ENCODE measurements at regions not wholly inside any gene's neighbourhood (a gene's known extent, or its start where the extent isn't known, plus 50 kb on each side); places are given as distances from the start of the nearest gene placed in this dataset.

GRCh38 chr4:187516224-187516623 is 479.3 kb upstream of the ZFP42 start:
- TF ChIP-seq POLR2AphosphoS5 (IDR thresholded peaks at IDR 0.05; ENCODE audit: low read depth, low read length) (no peak), FOXP2 (optimal IDR thresholded peaks at IDR 0.05; ENCODE audit: borderline replicate concordance, extremely low read depth, extremely low read length, insufficient read depth) (no peak), SIN3A (IDR thresholded peaks at IDR 0.05; ENCODE audit: borderline replicate concordance, insufficient read depth, low read length) (no peak), TAF1 (IDR thresholded peaks at IDR 0.05; ENCODE audit: borderline replicate concordance, insufficient read depth, low read length) (no peak)
- TF ChIP-seq, protein P1, sequence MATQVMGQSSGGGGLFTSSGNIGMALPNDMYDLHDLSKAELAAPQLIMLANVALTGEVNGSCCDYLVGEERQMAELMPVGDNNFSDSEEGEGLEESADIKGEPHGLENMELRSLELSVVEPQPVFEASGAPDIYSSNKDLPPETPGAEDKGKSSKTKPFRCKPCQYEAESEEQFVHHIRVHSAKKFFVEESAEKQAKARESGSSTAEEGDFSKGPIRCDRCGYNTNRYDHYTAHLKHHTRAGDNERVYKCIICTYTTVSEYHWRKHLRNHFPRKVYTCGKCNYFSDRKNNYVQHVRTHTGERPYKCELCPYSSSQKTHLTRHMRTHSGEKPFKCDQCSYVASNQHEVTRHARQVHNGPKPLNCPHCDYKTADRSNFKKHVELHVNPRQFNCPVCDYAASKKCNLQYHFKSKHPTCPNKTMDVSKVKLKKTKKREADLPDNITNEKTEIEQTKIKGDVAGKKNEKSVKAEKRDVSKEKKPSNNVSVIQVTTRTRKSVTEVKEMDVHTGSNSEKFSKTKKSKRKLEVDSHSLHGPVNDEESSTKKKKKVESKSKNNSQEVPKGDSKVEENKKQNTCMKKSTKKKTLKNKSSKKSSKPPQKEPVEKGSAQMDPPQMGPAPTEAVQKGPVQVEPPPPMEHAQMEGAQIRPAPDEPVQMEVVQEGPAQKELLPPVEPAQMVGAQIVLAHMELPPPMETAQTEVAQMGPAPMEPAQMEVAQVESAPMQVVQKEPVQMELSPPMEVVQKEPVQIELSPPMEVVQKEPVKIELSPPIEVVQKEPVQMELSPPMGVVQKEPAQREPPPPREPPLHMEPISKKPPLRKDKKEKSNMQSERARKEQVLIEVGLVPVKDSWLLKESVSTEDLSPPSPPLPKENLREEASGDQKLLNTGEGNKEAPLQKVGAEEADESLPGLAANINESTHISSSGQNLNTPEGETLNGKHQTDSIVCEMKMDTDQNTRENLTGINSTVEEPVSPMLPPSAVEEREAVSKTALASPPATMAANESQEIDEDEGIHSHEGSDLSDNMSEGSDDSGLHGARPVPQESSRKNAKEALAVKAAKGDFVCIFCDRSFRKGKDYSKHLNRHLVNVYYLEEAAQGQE (IDR thresholded peaks at IDR 0.05; ENCODE audit: insufficient read depth in 1 of 2, low read depth in 2 of 2, low read length in 2 of 2) = no peak

DNA sequence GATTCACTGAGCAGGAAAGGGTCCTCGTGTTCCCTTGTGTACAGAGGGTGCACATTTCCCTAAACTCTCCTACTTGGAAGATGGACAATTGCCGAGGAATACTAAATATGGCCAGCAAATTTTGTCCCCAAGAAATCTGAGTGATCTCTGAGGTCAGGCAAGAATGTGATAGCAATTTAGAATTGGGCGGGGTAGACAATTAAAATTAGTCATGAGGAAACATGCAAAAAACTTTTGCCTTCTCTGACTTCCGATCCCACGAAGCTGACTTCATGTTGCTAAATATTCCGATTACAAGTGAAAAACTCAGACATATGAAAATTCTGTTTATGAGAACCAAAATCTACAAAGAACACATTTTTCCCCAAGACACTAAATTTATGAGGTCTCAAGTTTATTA is 453.9 kb upstream of the ZFP42 start:
- TF ChIP-seq POLR2AphosphoS5 (IDR thresholded peaks at IDR 0.05; ENCODE audit: low read depth, low read length) = no peak
- TF ChIP-seq SIN3A (IDR thresholded peaks at IDR 0.05; ENCODE audit: borderline replicate concordance, insufficient read depth, low read length) = no peak
- TF ChIP-seq, protein P1 (IDR thresholded peaks at IDR 0.05; ENCODE audit: insufficient read depth in 1 of 2, low read depth in 2 of 2, low read length in 2 of 2) = no peak
- no peak for TF ChIP-seq FOXP2 (optimal IDR thresholded peaks at IDR 0.05; ENCODE audit: borderline replicate concordance, extremely low read depth, extremely low read length, insufficient read depth)
- no peak for TF ChIP-seq TAF1 (IDR thresholded peaks at IDR 0.05; ENCODE audit: borderline replicate concordance, insufficient read depth, low read length)

DNA sequence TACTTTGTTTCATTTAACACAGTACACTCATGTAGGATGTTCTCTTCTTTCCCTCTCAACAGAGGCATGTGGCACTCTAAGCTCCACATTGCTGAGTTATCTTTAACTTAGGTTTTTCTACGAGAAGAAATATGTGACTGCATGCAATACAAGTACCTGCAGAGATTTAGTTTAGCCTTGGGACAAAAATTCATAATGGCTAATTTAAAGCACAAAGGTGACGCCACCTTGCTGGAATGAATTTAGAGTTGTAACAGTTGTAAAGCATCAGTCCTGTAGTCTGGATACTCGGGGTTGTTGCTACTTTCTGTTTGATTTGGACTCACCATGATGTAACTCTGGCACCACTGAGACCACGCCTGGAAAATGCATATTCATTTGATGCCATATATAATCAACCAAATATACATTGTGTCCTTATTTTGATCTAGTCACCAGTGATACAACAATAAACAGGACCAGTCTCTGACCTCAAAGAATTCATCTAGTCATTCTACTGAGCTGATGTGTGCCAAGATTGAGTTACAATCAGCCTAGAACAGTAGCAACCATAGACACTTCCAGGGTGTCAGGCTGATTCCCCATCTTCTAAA is 451.0 kb upstream of the ZFP42 start:
- TF ChIP-seq TAF1 (IDR thresholded peaks at IDR 0.05; ENCODE audit: borderline replicate concordance, insufficient read depth, low read length) = no peak
- no peak for TF ChIP-seq POLR2AphosphoS5 (IDR thresholded peaks at IDR 0.05; ENCODE audit: low read depth, low read length)
- TF ChIP-seq FOXP2 (optimal IDR thresholded peaks at IDR 0.05; ENCODE audit: borderline replicate concordance, extremely low read depth, extremely low read length, insufficient read depth) = no peak
- TF ChIP-seq, protein P1 (IDR thresholded peaks at IDR 0.05; ENCODE audit: insufficient read depth in 1 of 2, low read depth in 2 of 2, low read length in 2 of 2) = no peak
- no peak for TF ChIP-seq SIN3A (IDR thresholded peaks at IDR 0.05; ENCODE audit: borderline replicate concordance, insufficient read depth, low read length)

GRCh38 chr4:187547316-187547715 is 448.3 kb upstream of the ZFP42 start:
- TF ChIP-seq, protein P1 (IDR thresholded peaks at IDR 0.05; ENCODE audit: insufficient read depth in 1 of 2, low read depth in 2 of 2, low read length in 2 of 2) = no peak
- no peak for TF ChIP-seq TAF1 (IDR thresholded peaks at IDR 0.05; ENCODE audit: borderline replicate concordance, insufficient read depth, low read length)
- TF ChIP-seq SIN3A (IDR thresholded peaks at IDR 0.05; ENCODE audit: borderline replicate concordance, insufficient read depth, low read length) = no peak
- TF ChIP-seq POLR2AphosphoS5 (IDR thresholded peaks at IDR 0.05; ENCODE audit: low read depth, low read length) = no peak
- no peak for TF ChIP-seq FOXP2 (optimal IDR thresholded peaks at IDR 0.05; ENCODE audit: borderline replicate concordance, extremely low read depth, extremely low read length, insufficient read depth)
